ENCODE measurements at regions not wholly inside any gene's neighbourhood (a gene's known extent, or its start where the extent isn't known, plus 50 kb on each side); places are given as distances from the start of the nearest gene placed in this dataset.

DNA sequence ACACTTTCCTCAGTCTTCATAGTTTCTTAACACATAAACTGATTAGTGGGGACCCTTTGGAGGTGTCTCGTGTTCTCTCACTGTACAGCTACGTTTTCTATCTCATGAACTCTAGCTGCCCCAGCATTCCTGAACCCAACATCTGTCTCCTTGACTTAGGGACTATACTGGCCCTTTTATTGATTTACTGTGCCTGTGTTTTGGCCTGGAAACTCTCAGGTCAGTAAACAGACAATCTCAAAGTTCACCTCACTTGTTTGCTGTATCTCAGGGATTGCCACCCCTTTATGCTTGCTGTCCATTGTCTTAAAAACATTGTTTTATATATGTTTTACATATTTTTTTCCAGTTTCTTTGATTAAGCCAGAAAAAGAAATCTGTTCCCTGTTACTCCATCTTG lies 222.8 kb downstream of the FAM170A start:
- Histone ChIP-seq H3K9me3 (no peaks in the 10 kb centered on the region), H3K4me1 (no peaks in the 10 kb centered on the region), H3K27ac (no peak overlapping the region), H3K36me3 (no peaks in the 10 kb centered on the region), H3K4me3 (replicated peaks in 1 of 3) (no peak overlapping the region), H3K27me3 (no peaks in the 10 kb centered on the region)
- intact Hi-C loops (cut with DNase I): no loop called here
- no peak for DNase-seq
- TF ChIP-seq, protein P1, sequence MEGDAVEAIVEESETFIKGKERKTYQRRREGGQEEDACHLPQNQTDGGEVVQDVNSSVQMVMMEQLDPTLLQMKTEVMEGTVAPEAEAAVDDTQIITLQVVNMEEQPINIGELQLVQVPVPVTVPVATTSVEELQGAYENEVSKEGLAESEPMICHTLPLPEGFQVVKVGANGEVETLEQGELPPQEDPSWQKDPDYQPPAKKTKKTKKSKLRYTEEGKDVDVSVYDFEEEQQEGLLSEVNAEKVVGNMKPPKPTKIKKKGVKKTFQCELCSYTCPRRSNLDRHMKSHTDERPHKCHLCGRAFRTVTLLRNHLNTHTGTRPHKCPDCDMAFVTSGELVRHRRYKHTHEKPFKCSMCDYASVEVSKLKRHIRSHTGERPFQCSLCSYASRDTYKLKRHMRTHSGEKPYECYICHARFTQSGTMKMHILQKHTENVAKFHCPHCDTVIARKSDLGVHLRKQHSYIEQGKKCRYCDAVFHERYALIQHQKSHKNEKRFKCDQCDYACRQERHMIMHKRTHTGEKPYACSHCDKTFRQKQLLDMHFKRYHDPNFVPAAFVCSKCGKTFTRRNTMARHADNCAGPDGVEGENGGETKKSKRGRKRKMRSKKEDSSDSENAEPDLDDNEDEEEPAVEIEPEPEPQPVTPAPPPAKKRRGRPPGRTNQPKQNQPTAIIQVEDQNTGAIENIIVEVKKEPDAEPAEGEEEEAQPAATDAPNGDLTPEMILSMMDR (IDR thresholded peaks at IDR 0.05): no peak
- no peak for TF ChIP-seq POLR2A (IDR thresholded peaks at IDR 0.05)
- 58 to 65% methylated on average over 2 of the region's 2 CpGs for WGBS, 2 donors

GRCh38 chr5:119860463-119860862 lies 231.1 kb downstream of the FAM170A start:
- Histone ChIP-seq H3K9me3 (no peaks in the 10 kb centered on the region), H3K4me1 (no peaks in the 10 kb centered on the region), H3K4me3 (replicated peaks in 1 of 3) (no peak overlapping the region), H3K27ac (no peak overlapping the region), H3K36me3 (no peaks in the 10 kb centered on the region), H3K27me3 (no peaks in the 10 kb centered on the region)
- no peak for TF ChIP-seq POLR2A (IDR thresholded peaks at IDR 0.05)
- TF ChIP-seq, protein P1 (IDR thresholded peaks at IDR 0.05): no peak
- DNase-seq: no peak
- intact Hi-C loops (cut with DNase I): no loop called here

DNA sequence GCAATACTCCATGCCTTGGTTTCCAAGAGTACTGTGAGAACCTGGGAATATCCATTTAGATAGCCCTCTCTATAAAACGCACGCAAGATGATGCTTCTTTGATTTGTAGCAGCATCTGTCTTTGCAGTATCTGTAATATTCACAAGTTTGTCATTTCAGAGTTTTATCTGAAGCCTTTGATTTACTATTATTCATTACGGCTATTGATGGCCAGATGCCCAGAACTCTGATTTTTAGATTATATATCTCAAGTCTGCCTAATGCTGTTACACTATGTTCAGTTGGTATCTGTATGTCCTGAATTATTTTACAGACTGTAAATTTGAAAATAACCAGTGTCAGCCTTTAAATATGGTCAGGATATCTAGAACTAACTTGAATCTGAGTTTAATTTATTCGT lies 233.3 kb downstream of the FAM170A start:
- intact Hi-C loops (cut with DNase I): no loop called here
- no peaks in the 10 kb centered on the region for H3K27me3 ChIP-seq
- no peaks in the 10 kb centered on the region for H3K4me1 ChIP-seq
- H3K27ac ChIP-seq: no peak overlapping the region
- DNase-seq: no peak
- TF ChIP-seq POLR2A (IDR thresholded peaks at IDR 0.05): no peak
- TF ChIP-seq, protein P1 (IDR thresholded peaks at IDR 0.05): no peak
- 85 to 93% methylated on average over 4 of the region's 4 CpGs for WGBS, 2 donors
- no peaks in the 10 kb centered on the region for H3K9me3 ChIP-seq
- H3K4me3 ChIP-seq (replicated peaks in 1 of 3): no peak overlapping the region
- H3K36me3 ChIP-seq: no peaks in the 10 kb centered on the region

GRCh38 chr5:119864286-119864685 lies 234.9 kb downstream of the FAM170A start:
- H3K36me3 ChIP-seq: no peaks in the 10 kb centered on the region
- no peaks in the 10 kb centered on the region for H3K9me3 ChIP-seq
- no peaks in the 10 kb centered on the region for H3K27me3 ChIP-seq
- no peak for DNase-seq
- H3K4me1 ChIP-seq: no peaks in the 10 kb centered on the region
- TF ChIP-seq POLR2A (IDR thresholded peaks at IDR 0.05): no peak
- TF ChIP-seq, protein P1 (IDR thresholded peaks at IDR 0.05): no peak
- H3K4me3 ChIP-seq (replicated peaks in 1 of 3): no peak overlapping the region
- no peak overlapping the region for H3K27ac ChIP-seq
- intact Hi-C loops (cut with DNase I): no loop called here

DNA sequence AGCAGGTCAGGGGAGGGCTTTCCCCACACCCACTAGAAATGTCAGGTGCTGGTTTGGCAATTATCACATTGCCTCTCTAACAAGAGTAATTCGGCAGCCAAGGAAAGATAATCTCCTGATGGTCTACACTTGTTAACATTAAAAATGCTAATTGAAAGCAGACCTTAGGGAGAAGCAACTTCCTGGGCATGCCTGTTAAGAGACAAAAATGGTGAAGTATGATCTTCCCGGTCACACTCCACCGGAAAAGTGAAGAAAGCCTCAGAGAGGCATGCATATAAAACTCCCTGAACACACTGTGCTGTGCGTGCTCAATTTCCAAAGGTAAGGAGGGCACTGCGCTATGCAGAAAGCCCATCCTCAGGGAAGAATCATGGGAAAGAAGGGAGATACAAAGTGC lies 244.3 kb downstream of the FAM170A start:
- H3K4me3 ChIP-seq (replicated peaks in 1 of 3): no peak overlapping the region
- no peak for DNase-seq
- no peaks in the 10 kb centered on the region for H3K4me1 ChIP-seq
- H3K9me3 ChIP-seq: no peaks in the 10 kb centered on the region
- TF ChIP-seq, protein P1 (IDR thresholded peaks at IDR 0.05): no peak
- TF ChIP-seq POLR2A (IDR thresholded peaks at IDR 0.05): no peak
- no peaks in the 10 kb centered on the region for H3K27me3 ChIP-seq
- intact Hi-C loops (cut with DNase I): no loop called here
- 81 to 86% methylated on average over 5 of the region's 5 CpGs for WGBS, 2 donors
- no peaks in the 10 kb centered on the region for H3K36me3 ChIP-seq
- H3K27ac ChIP-seq: no peak overlapping the region
